ENCODE measurements at regions not wholly inside any gene's neighbourhood (a gene's known extent, or its start where the extent isn't known, plus 50 kb on each side); places are given as distances from the start of the nearest gene placed in this dataset.

DNA sequence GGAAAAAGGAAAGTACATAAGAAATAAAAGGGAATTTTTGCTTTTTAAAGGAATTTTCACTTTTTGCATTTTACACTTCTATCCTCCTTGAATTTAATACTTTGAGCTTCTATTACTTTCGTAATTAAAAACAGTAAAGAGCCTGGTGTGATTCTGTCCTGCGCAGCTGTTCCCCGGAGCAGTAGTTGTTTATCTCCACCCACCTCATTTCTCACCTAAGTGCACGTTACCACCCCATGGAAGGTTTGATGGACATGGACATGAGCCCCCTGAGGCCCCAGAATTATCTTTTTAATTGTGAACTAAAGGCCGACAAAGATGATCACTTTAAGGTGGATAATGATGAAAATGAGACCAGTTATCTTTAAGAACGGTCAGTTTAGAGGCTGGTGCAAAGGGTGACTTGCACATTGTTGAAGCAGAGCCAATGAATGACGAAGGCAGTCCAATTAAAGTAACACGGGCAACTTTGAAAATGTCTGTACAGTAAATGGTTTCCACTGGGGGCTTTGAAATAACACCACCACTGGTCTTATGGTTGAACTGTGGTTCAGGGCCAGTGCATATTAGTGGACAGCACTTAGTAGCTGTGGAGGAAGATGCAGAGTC is 52.1 kb upstream of the TEX13D start:
- TF ChIP-seq, protein P1, sequence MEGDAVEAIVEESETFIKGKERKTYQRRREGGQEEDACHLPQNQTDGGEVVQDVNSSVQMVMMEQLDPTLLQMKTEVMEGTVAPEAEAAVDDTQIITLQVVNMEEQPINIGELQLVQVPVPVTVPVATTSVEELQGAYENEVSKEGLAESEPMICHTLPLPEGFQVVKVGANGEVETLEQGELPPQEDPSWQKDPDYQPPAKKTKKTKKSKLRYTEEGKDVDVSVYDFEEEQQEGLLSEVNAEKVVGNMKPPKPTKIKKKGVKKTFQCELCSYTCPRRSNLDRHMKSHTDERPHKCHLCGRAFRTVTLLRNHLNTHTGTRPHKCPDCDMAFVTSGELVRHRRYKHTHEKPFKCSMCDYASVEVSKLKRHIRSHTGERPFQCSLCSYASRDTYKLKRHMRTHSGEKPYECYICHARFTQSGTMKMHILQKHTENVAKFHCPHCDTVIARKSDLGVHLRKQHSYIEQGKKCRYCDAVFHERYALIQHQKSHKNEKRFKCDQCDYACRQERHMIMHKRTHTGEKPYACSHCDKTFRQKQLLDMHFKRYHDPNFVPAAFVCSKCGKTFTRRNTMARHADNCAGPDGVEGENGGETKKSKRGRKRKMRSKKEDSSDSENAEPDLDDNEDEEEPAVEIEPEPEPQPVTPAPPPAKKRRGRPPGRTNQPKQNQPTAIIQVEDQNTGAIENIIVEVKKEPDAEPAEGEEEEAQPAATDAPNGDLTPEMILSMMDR (IDR thresholded peaks at IDR 0.05): no peak
- TF ChIP-seq ZFX (IDR thresholded peaks at IDR 0.05; ENCODE audit: borderline replicate concordance): no peak
- H3K27ac ChIP-seq: no peak overlapping the region

DNA sequence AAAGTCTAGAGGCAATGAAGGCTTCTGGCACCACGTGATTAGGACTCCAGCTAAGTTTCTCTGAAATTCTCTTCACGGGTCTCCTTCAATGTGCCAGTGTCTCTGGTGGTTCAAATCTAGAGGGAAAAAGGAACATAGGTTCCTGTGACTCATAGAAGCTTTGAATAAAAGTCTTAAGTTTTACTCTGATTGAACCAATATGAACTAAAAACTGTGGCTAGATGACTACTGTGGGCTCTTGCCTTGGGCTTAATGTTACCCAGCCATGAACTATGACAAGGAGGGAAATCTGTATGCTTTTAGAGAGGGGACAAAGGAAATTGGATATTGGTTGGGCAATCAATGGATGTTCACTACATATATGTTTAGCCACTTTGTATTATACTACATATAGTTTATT is 49.9 kb upstream of the TEX13D start:
- TF ChIP-seq, protein P1 (IDR thresholded peaks at IDR 0.05): no peak
- no peak for TF ChIP-seq ZFX (IDR thresholded peaks at IDR 0.05; ENCODE audit: borderline replicate concordance)
- H3K27ac ChIP-seq: no peak overlapping the region

All from 22Rv1 (cell line).